Neuronal stem cell (in vitro differentiated cells): ENCODE measurements at regions not wholly inside any gene's neighbourhood (a gene's known extent, or its start where the extent isn't known, plus 50 kb on each side); places are given as distances from the start of the nearest gene placed in this dataset.

Experiments
- DNase-seq: peaks from one replicate; pipeline ENCODE4 v3.0.0-alpha.2; 2013; ENCODE audit warnings: low spot score
- H2AFZ ChIP-seq: one replicate; pipeline ENCODE4 v1.6.1; 2013; ENCODE audit warnings: mild to moderate bottlenecking, low read length, inconsistent platforms
- H2AK5ac ChIP-seq: 2 replicates; pipeline ENCODE4 v1.6.1; 2013; ENCODE audit warnings: low read depth, mild to moderate bottlenecking, inconsistent platforms, low read length, moderate library complexity, mixed read lengths
- H2BK120ac ChIP-seq: 2 replicates; pipeline ENCODE4 v1.6.1; 2013; ENCODE audit warnings: low read depth, mild to moderate bottlenecking, inconsistent platforms, low read length, moderate library complexity, mixed read lengths
- H2BK12ac ChIP-seq: one replicate; pipeline ENCODE4 v1.6.1; 2013; ENCODE audit warnings: low read length, inconsistent platforms
- H2BK15ac ChIP-seq: 2 replicates; pipeline ENCODE4 v1.6.1; 2013; ENCODE audit warnings: mild to moderate bottlenecking, low read length, inconsistent platforms, mixed read lengths
- H2BK5ac ChIP-seq: one replicate; pipeline ENCODE4 v1.6.1; 2013; ENCODE audit warnings: inconsistent platforms, mild to moderate bottlenecking, low read length, moderate library complexity
- H3K14ac ChIP-seq: one replicate; pipeline ENCODE4 v1.6.1; 2013; ENCODE audit warnings: low read length, inconsistent platforms
- H3K18ac ChIP-seq: 2 replicates; pipeline ENCODE4 v1.6.1; 2013; ENCODE audit warnings: low read length, inconsistent platforms
- H3K23ac ChIP-seq: 2 replicates; pipeline ENCODE4 v1.6.1; 2013; ENCODE audit warnings: low read depth, mild to moderate bottlenecking, mixed read lengths, low read length, inconsistent platforms; ENCODE audit not compliant: poor library complexity
- H3K27ac ChIP-seq: replicated peaks from 3 replicates; pipeline ENCODE4 v1.5.1; 2013; ENCODE audit warnings: low read length, inconsistent platforms
- H3K27me3 ChIP-seq, 3 experiments: 2 replicates each; pipeline ENCODE4 v1.6.1; 2013; ENCODE audit warnings: low read length in 3 of 3, mild to moderate bottlenecking in 2 of 3, inconsistent platforms in 1 of 3, low read depth in 1 of 3, mixed read lengths in 1 of 3, moderate library complexity in 1 of 3; ENCODE audit not compliant: control insufficient read depth in 3 of 3, insufficient read depth in 3 of 3
- H3K36me3 ChIP-seq, 2 donors: replicated peaks in 1 of 2; 2 replicates each; pipeline ENCODE4 v1.6.1; 2013; ENCODE audit warnings: low read length in 2 of 2; ENCODE audit not compliant: control insufficient read depth in 2 of 2, insufficient read depth in 2 of 2
- H3K4ac ChIP-seq: 2 replicates; pipeline ENCODE4 v1.6.1; 2013; ENCODE audit warnings: inconsistent platforms, mild to moderate bottlenecking, low read length, moderate library complexity
- H3K4me1 ChIP-seq, 2 donors: 1 replicate in 1 of 2; 2 replicates in 1 of 2; pipeline ENCODE4 v1.6.1; 2013; ENCODE audit warnings: low read length in 2 of 2, low read depth in 1 of 2; ENCODE audit not compliant: control insufficient read depth in 2 of 2, insufficient read depth in 1 of 2
- H3K4me2 ChIP-seq: one replicate; pipeline ENCODE4 v1.6.1; 2013; ENCODE audit warnings: mild to moderate bottlenecking, low read length, inconsistent platforms; ENCODE audit not compliant: insufficient read depth, poor library complexity, severe bottlenecking
- H3K4me3 ChIP-seq, 2 donors: 2 replicates each; pipeline ENCODE4 v1.5.1; 2013; ENCODE audit warnings: low read length in 2 of 2, mild to moderate bottlenecking in 2 of 2, inconsistent platforms in 1 of 2, moderate library complexity in 1 of 2
- H3K79me1 ChIP-seq: one replicate; pipeline ENCODE4 v1.6.1; 2013; ENCODE audit warnings: low read depth, mild to moderate bottlenecking, inconsistent platforms, low read length, moderate library complexity
- H3K9ac ChIP-seq: one replicate; pipeline ENCODE4 v1.6.1; 2013; ENCODE audit warnings: mild to moderate bottlenecking, low read depth, low read length, inconsistent platforms; ENCODE audit not compliant: poor library complexity
- H3K9me3 ChIP-seq, 2 donors: replicated peaks in 1 of 2; 2 replicates each; pipeline versions ENCODE3 to v1.6.1; 2013; ENCODE audit warnings: low read length in 2 of 2, mild to moderate bottlenecking in 2 of 2, inconsistent platforms in 1 of 2, low read depth in 1 of 2, mixed read lengths in 1 of 2, moderate library complexity in 1 of 2; ENCODE audit not compliant: control insufficient read depth in 2 of 2, insufficient read depth in 1 of 2
- H4K8ac ChIP-seq: one replicate; pipeline ENCODE4 v1.6.1; 2013; ENCODE audit warnings: low read depth, mild to moderate bottlenecking, inconsistent platforms, low read length, moderate library complexity
- H4K91ac ChIP-seq: one replicate; pipeline ENCODE4 v1.6.1; 2013; ENCODE audit warnings: low read length, low read depth, mild to moderate bottlenecking, inconsistent platforms; ENCODE audit not compliant: poor library complexity
- WGBS, 2 donors: extraction: QIAGEN DNeasy Blood & Tissue Kit; methylation state at CpG; one replicate each; pipeline ENCODE4 v1.1.7; 2013; ENCODE audit warnings: missing lambda C conversion rate in 2 of 2, mixed read lengths in 1 of 2; ENCODE audit not compliant: insufficient read length in 2 of 2, insufficient replicate concordance in 1 of 2; ENCODE audit errors: extremely low coverage in 2 of 2; 5-methylcytosine and 5-hydroxymethylcytosine counted together

DNA sequence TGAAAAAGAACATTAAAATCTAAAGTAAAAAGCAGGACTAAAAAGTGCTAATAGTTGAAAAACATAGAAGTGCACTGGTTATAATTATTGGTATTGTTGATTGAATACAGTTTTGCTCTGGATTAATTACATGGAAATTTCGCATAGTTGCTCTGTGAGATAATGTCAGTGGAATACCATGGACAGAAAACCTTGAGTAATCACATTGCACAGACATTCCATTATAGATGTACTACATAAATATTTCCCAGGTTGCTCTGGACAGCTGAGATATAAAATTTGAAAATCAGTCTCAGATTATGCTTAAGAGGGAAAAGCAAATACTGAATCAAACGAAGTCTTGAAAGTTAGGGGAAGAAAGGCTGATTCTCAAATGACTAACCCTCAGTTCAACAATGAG, 439.3 kb upstream of the FLRT2 start:
- Histone ChIP-seq H3K4me3 (no peak overlapping the region), H2AFZ (no peak overlapping the region)

GRCh38 chr14:85093631-85094330, 436.2 kb upstream of the FLRT2 start:
- H2BK15ac ChIP-seq: no peak overlapping the region
- H3K27ac ChIP-seq: no peak overlapping the region
- no peak overlapping the region for H4K91ac ChIP-seq
- no peak overlapping the region for H4K8ac ChIP-seq
- no peak overlapping the region for H3K23ac ChIP-seq
- no peak for DNase-seq
- H3K18ac ChIP-seq: no peak overlapping the region
- H3K4me3 ChIP-seq: no peak overlapping the region
- H3K9ac ChIP-seq: no peak overlapping the region
- H2BK5ac ChIP-seq: no peak overlapping the region
- no peak overlapping the region for H2BK120ac ChIP-seq
- no peak overlapping the region for H3K4me2 ChIP-seq
- no CpG with 5 or more reads among the region's 5 CpGs for WGBS, 2 donors
- H3K14ac ChIP-seq: no peak overlapping the region
- H3K4me1 ChIP-seq: no peaks in the 10 kb centered on the region
- no peak overlapping the region for H2AFZ ChIP-seq
- H3K4ac ChIP-seq: no peak overlapping the region
- no peak overlapping the region for H2BK12ac ChIP-seq
- H3K79me1 ChIP-seq: no peaks in the 10 kb centered on the region
- H3K36me3 ChIP-seq: no peaks in the 10 kb centered on the region
- no peak overlapping the region for H2AK5ac ChIP-seq
- H3K9me3 ChIP-seq: no peaks in the 10 kb centered on the region
- no peaks in the 10 kb centered on the region for H3K27me3 ChIP-seq

More for the DNA sequence above, 439.3 kb upstream of the FLRT2 start:
- no peaks in the 10 kb centered on the region for H3K36me3 ChIP-seq
- H2BK5ac ChIP-seq: no peak overlapping the region
- H3K4ac ChIP-seq: no peak overlapping the region
- H3K9ac ChIP-seq: no peak overlapping the region
- H2BK15ac ChIP-seq: no peak overlapping the region
- no peak for DNase-seq
- H4K8ac ChIP-seq: no peak overlapping the region
- peaks cover 0 to 2% of the 10 kb centered on the region in 2 donors for H3K4me1 ChIP-seq
- H3K27me3 ChIP-seq: no peaks in the 10 kb centered on the region
- no peak overlapping the region for H3K14ac ChIP-seq
- no peak overlapping the region for H4K91ac ChIP-seq
- H3K9me3 ChIP-seq: no peaks in the 10 kb centered on the region
- H3K4me2 ChIP-seq: no peak overlapping the region
- no peak overlapping the region for H2AK5ac ChIP-seq
- H2BK12ac ChIP-seq: no peak overlapping the region
- no peaks in the 10 kb centered on the region for H3K79me1 ChIP-seq
- no peak overlapping the region for H3K27ac ChIP-seq
- no peak overlapping the region for H3K18ac ChIP-seq
- no peak overlapping the region for H2BK120ac ChIP-seq
- WGBS, 2 donors: no CpG with 5 or more reads among the region's 2 CpGs
- no peak overlapping the region for H3K23ac ChIP-seq

DNA sequence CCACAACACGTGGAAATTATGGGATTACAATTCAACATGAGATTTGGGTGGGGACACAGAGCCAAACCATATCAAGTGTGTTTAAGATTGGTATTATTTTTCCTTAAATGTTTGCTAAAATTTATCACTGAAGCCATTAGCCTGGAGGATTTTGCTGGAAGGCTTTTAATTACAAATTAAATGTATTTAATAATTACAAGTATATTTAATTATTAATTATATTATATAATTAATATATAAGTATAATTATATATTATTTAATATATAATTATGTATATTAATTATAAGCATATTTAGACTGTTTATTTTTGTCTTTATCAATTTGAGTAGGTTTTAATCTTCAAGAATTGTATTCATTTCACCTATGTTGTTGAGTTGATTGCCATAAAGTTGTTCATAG, 427.4 kb upstream of the FLRT2 start:
- no CpG with 5 or more reads among the region's 1 CpG for WGBS, 2 donors
- Histone ChIP-seq H2AFZ (no peak overlapping the region), H4K8ac (no peak overlapping the region), H3K9me3 (no peaks in the 10 kb centered on the region), H3K27ac (no peak overlapping the region), H3K23ac (no peak overlapping the region), H2BK12ac (no peak overlapping the region), H3K4ac (no peak overlapping the region), H3K14ac (no peak overlapping the region), H3K4me3 (no peak overlapping the region), H3K27me3 (no peaks in the 10 kb centered on the region), H2BK15ac (no peak overlapping the region), H3K4me1 (no peaks in the 10 kb centered on the region), H3K9ac (no peak overlapping the region), H3K18ac (no peak overlapping the region), H3K36me3 (no peaks in the 10 kb centered on the region), H3K79me1 (no peaks in the 10 kb centered on the region), H2BK120ac (no peak overlapping the region), H4K91ac (no peak overlapping the region), H2AK5ac (no peak overlapping the region), H3K4me2 (no peak overlapping the region), H2BK5ac (no peak overlapping the region)
- DNase-seq: no peak

DNA sequence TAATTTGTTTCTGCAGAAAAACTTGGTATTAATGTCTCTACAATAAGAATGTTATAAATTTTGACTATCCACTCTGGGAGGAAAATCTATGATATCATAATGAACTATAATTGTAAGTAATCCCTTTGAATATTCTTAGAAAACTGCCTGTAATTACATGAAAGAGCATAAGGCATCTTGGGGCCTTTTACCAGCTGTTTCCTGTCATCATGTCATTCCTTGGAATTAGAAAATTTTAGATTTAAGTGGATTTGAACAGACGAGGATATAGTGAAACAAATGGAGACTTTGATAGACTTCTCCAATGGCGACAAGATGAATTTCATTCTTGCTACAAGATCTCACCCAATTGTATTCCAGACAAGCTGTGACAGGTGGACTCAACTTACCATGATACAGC, 423.4 kb upstream of the FLRT2 start:
- no peaks in the 10 kb centered on the region for H3K27me3 ChIP-seq
- no peak overlapping the region for H2BK120ac ChIP-seq
- no peak overlapping the region for H3K23ac ChIP-seq
- H4K91ac ChIP-seq: no peak overlapping the region
- no CpG with 5 or more reads among the region's 2 CpGs for WGBS, 2 donors
- H2BK12ac ChIP-seq: no peak overlapping the region
- H3K27ac ChIP-seq: no peak overlapping the region
- no peaks in the 10 kb centered on the region for H3K9me3 ChIP-seq
- H3K14ac ChIP-seq: no peak overlapping the region
- H3K9ac ChIP-seq: no peak overlapping the region
- H3K79me1 ChIP-seq: no peaks in the 10 kb centered on the region
- H3K4me1 ChIP-seq: no peaks in the 10 kb centered on the region
- no peak overlapping the region for H2AK5ac ChIP-seq
- no peak overlapping the region for H3K18ac ChIP-seq
- no peak overlapping the region for H2AFZ ChIP-seq
- no peak for DNase-seq
- no peak overlapping the region for H4K8ac ChIP-seq
- no peak overlapping the region for H2BK15ac ChIP-seq
- no peak overlapping the region for H3K4me2 ChIP-seq
- no peaks in the 10 kb centered on the region for H3K36me3 ChIP-seq
- H3K4ac ChIP-seq: no peak overlapping the region
- H2BK5ac ChIP-seq: no peak overlapping the region
- no peak overlapping the region for H3K4me3 ChIP-seq
